Fibroblast of lung (primary cell): ENCODE measurements at regions not wholly inside any gene's neighbourhood (a gene's known extent, or its start where the extent isn't known, plus 50 kb on each side); places are given as distances from the start of the nearest gene placed in this dataset.

Source experiments
- DNase-seq, 2 donors: peaks; one replicate each; pipeline versions ENCODE4 v3.0.0 to v3.0.0-alpha.2; 2010; ENCODE audit warnings: low read depth in 2 of 2
- H2AFZ ChIP-seq: 2 replicates; pipeline ENCODE4 v1.5.1; 2012; ENCODE audit warnings: low read length, control low read depth, inconsistent platforms
- H3K27ac ChIP-seq: 2 replicates; pipeline ENCODE4 v1.5.1; 2011; ENCODE audit warnings: low read length, control low read depth; ENCODE audit not compliant: insufficient read depth
- H3K27me3 ChIP-seq: 2 replicates; pipeline ENCODE4 v1.5.1; 2011; ENCODE audit warnings: mild to moderate bottlenecking, low read length; ENCODE audit not compliant: control insufficient read depth, insufficient read depth
- H3K36me3 ChIP-seq: 2 replicates; pipeline ENCODE4 v1.5.1; 2011; ENCODE audit warnings: low read length; ENCODE audit not compliant: control insufficient read depth, insufficient read depth
- H3K4me1 ChIP-seq: 2 replicates; pipeline ENCODE4 v1.5.1; 2011; ENCODE audit warnings: low read length; ENCODE audit not compliant: control insufficient read depth, insufficient read depth; ENCODE audit errors: extremely low read depth
- H3K4me2 ChIP-seq: 2 replicates; pipeline ENCODE4 v1.5.1; 2011; ENCODE audit warnings: low read length, control low read depth; ENCODE audit not compliant: insufficient read depth; ENCODE audit errors: extremely low read depth
- H3K4me3 ChIP-seq, 4 experiments: fragments of 200-600 bp in 1 of 4; sonication (generic) in 1 of 4; replicated peaks in 1 of 4; 2 replicates each; pipeline ENCODE4 v1.5.1; 2011 to 2016; ENCODE audit warnings: low read length in 4 of 4, low read depth in 3 of 4, mild to moderate bottlenecking in 3 of 4, control low read depth in 2 of 4, inconsistent platforms in 1 of 4, mixed read lengths in 1 of 4; ENCODE audit not compliant: insufficient read depth in 1 of 4; ENCODE audit errors: control extremely low read depth in 1 of 4
- H3K79me2 ChIP-seq: 2 replicates; pipeline ENCODE4 v1.5.1; 2012; ENCODE audit warnings: mild to moderate bottlenecking, low read length, inconsistent platforms; ENCODE audit not compliant: control insufficient read depth, insufficient read depth
- H3K9ac ChIP-seq: 2 replicates; pipeline ENCODE4 v1.5.1; 2011; ENCODE audit warnings: mild to moderate bottlenecking, low read length, control low read depth; ENCODE audit not compliant: insufficient read depth
- H3K9me3 ChIP-seq: 2 replicates; pipeline ENCODE4 v1.5.1; 2012; ENCODE audit warnings: low read depth, low read length; ENCODE audit not compliant: control insufficient read depth, insufficient read depth
- H4K20me1 ChIP-seq: 2 replicates; pipeline ENCODE4 v1.5.1; 2011; ENCODE audit warnings: low read length; ENCODE audit not compliant: control insufficient read depth, insufficient read depth; ENCODE audit errors: extremely low read depth
- EZH2 ChIP-seq: IDR thresholded peaks from 2 replicates; pipeline ENCODE4 v1.5.1; 2012; ENCODE audit warnings: low read length, control low read depth, mild to moderate bottlenecking; ENCODE audit errors: missing control alignments
- TF ChIP-seq, protein P1 (sequence below), 2 donors: IDR thresholded peaks in 1 of 2; conservative IDR thresholded peaks in 1 of 2; 1 replicate in 1 of 2; 2 replicates in 1 of 2; pipeline ENCODE4 v1.5.1; 2011 to 2012; ENCODE audit warnings: low read length in 2 of 2, control low read depth in 1 of 2, inconsistent platforms in 1 of 2, low read depth in 1 of 2, mild to moderate bottlenecking in 1 of 2

DNA sequence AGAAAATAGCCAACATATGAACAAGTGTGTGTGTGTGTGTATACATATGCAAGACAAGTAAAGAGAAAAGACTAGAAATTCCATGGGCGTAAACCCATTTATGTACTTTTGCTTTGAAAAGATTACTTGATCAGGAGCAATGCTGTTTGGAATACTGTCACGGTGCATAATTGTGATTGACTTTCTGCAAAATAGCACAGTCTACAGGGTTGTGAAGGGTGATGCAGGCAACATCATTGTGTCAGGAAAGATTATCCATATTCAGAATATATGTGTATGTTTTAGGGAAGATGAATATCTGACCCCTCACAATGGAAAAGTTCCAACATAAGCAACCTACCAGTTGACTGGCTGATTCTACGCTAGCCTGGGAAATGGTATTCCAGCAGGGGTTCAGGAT, 307.7 kb downstream of the JRKL start:
- Histone ChIP-seq H3K4me3 (no peak overlapping the region), H3K36me3 (no peaks in the 10 kb centered on the region), H3K4me1 (no peaks in the 10 kb centered on the region), H2AFZ (no peak overlapping the region), H4K20me1 (no peaks in the 10 kb centered on the region), H3K9ac (no peak overlapping the region), H3K4me2 (no peak overlapping the region), H3K9me3 (no peaks in the 10 kb centered on the region), H3K27ac (no peak overlapping the region), H3K79me2 (no peaks in the 10 kb centered on the region), H3K27me3 (no peaks in the 10 kb centered on the region)
- DNase-seq, result no peak
- TF ChIP-seq, protein P1, sequence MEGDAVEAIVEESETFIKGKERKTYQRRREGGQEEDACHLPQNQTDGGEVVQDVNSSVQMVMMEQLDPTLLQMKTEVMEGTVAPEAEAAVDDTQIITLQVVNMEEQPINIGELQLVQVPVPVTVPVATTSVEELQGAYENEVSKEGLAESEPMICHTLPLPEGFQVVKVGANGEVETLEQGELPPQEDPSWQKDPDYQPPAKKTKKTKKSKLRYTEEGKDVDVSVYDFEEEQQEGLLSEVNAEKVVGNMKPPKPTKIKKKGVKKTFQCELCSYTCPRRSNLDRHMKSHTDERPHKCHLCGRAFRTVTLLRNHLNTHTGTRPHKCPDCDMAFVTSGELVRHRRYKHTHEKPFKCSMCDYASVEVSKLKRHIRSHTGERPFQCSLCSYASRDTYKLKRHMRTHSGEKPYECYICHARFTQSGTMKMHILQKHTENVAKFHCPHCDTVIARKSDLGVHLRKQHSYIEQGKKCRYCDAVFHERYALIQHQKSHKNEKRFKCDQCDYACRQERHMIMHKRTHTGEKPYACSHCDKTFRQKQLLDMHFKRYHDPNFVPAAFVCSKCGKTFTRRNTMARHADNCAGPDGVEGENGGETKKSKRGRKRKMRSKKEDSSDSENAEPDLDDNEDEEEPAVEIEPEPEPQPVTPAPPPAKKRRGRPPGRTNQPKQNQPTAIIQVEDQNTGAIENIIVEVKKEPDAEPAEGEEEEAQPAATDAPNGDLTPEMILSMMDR (conservative IDR thresholded peaks at IDR 0.05 in 1 of 2, IDR thresholded peaks at IDR 0.05 in 1 of 2; ENCODE audit: low read depth in 1 of 2, low read length in 2 of 2), result no peak
- TF ChIP-seq EZH2, result no peak

DNA sequence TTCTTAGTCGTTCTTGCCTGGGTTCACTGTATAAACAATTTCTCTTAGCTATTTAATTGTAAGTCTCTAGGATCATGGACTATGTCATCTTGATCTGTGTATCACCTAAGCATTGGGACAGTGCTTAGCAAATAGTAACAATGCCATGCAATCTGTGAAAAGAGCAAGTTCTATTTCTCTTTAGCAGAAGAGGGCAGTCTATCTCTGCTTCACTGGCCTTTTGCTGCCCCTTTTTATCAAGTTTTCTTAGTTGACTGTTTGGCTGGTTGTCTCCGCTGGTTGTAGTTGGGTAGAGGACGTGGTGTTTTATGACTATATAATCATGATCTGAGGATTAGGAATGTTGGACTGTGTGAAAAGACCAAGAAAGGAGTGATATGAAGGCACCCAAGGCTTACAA, 315.0 kb downstream of the JRKL start:
- DNase-seq, result peak in 1 of 2 donors; percentile 12
- Histone ChIP-seq H3K4me3 (no peak overlapping the region), H3K27me3 (no peaks in the 10 kb centered on the region), H3K4me2 (no peak overlapping the region), H3K36me3 (no peaks in the 10 kb centered on the region), H3K79me2 (no peaks in the 10 kb centered on the region), H3K27ac (no peak overlapping the region), H4K20me1 (no peaks in the 10 kb centered on the region), H3K9me3 (no peaks in the 10 kb centered on the region), H3K9ac (no peak overlapping the region), H2AFZ (no peak overlapping the region), H3K4me1 (no peaks in the 10 kb centered on the region)
- TF ChIP-seq, protein P1 (conservative IDR thresholded peaks at IDR 0.05 in 1 of 2, IDR thresholded peaks at IDR 0.05 in 1 of 2; ENCODE audit: low read depth in 1 of 2, low read length in 2 of 2), result peak in 1 of 2 donors; percentile 16
- no peak for TF ChIP-seq EZH2

GRCh38 chr11:96706761-96707160, 316.9 kb downstream of the JRKL start:
- Histone ChIP-seq H3K79me2 (no peaks in the 10 kb centered on the region), H3K4me1 (no peaks in the 10 kb centered on the region), H3K36me3 (no peaks in the 10 kb centered on the region), H3K4me3 (no peak overlapping the region), H2AFZ (no peak overlapping the region), H3K4me2 (no peak overlapping the region), H3K9me3 (no peaks in the 10 kb centered on the region), H3K27ac (no peak overlapping the region), H4K20me1 (no peaks in the 10 kb centered on the region), H3K27me3 (no peaks in the 10 kb centered on the region), H3K9ac (no peak overlapping the region)
- DNase-seq, result no peak
- no peak for TF ChIP-seq EZH2
- TF ChIP-seq, protein P1 (conservative IDR thresholded peaks at IDR 0.05 in 1 of 2, IDR thresholded peaks at IDR 0.05 in 1 of 2; ENCODE audit: low read depth in 1 of 2, low read length in 2 of 2), result no peak
